H1 (cell line): ENCODE measurements at regions not wholly inside any gene's neighbourhood (a gene's known extent, or its start where the extent isn't known, plus 50 kb on each side); places are given as distances from the start of the nearest gene placed in this dataset.

ENCODE experiments used
- CTCF ChIA-PET: fragments of 300-600 bp; sonication (Branson Sonifier 250); formaldehyde crosslinking; loops from one replicate; lab custom pipeline; 2021; ENCODE audit not compliant: partially characterized antibody; lab: Charles Lee
- POLR2A ChIA-PET: fragments of 300-600 bp; sonication (Branson Sonifier 250); formaldehyde crosslinking; loops from one replicate; lab custom pipeline; 2021; ENCODE audit warnings: inconsistent platforms; ENCODE audit not compliant: partially characterized antibody; lab: Charles Lee
- DNase-seq, 2 experiments: peaks; one replicate each; pipeline versions ENCODE4 v3.0.0 to v3.0.0-alpha.2; 2010 to 2022; ENCODE audit warnings: low spot score in 2 of 2, low read depth in 1 of 2, mixed read lengths in 1 of 2
- FAIRE-seq: peaks from 2 replicates; lab custom pipeline; 2011; peaks lifted over from hg19 to GRCh38; lab: Jason Lieb, UNC
- H2AFZ ChIP-seq: 2 replicates; pipeline ENCODE4 v1.8.1; 2012; ENCODE audit warnings: low read length, inconsistent platforms
- H2AK5ac ChIP-seq: 2 replicates; pipeline ENCODE4 v1.6.1; 2013; ENCODE audit warnings: low read depth, low read length
- H2BK120ac ChIP-seq: replicated peaks from 2 replicates; pipeline ENCODE3; 2013; ENCODE audit warnings: low read depth, low read length, inconsistent platforms
- H2BK12ac ChIP-seq: 2 replicates; pipeline ENCODE4 v1.6.1; 2013; ENCODE audit warnings: low read depth, low read length
- H2BK15ac ChIP-seq: 2 replicates; pipeline ENCODE4 v1.6.1; 2013; ENCODE audit warnings: low read length
- H2BK20ac ChIP-seq: 2 replicates; pipeline ENCODE4 v1.6.1; 2013; ENCODE audit warnings: low read length
- H2BK5ac ChIP-seq: 2 replicates; pipeline ENCODE4 v1.6.1; 2013; ENCODE audit warnings: low read depth, low read length
- H3K14ac ChIP-seq: 2 replicates; pipeline ENCODE4 v1.6.1; 2013; ENCODE audit warnings: inconsistent platforms; ENCODE audit not compliant: insufficient read length
- H3K18ac ChIP-seq: 2 replicates; pipeline ENCODE4 v1.6.1; 2013; ENCODE audit warnings: low read length; ENCODE audit errors: extremely low read depth
- H3K23ac ChIP-seq: 2 replicates; pipeline ENCODE4 v1.6.1; 2013; ENCODE audit warnings: inconsistent platforms; ENCODE audit not compliant: insufficient read length
- H3K23me2 ChIP-seq: 2 replicates; pipeline ENCODE4 v1.6.1; 2013; ENCODE audit warnings: low read depth, low read length
- H3K27ac ChIP-seq: 2 replicates; pipeline ENCODE4 v1.6.1; 2011; ENCODE audit warnings: low read depth, low read length, inconsistent platforms
- H3K27me3 ChIP-seq, 4 experiments: replicated peaks in 1 of 4; 1 replicate in 1 of 4; 2 replicates in 3 of 4; pipeline versions ENCODE4 v1.6.1 to v1.8.1; 2011 to 2013; ENCODE audit warnings: low read length in 3 of 4, mild to moderate bottlenecking in 3 of 4, inconsistent platforms in 2 of 4, mixed read lengths in 2 of 4, moderate library complexity in 1 of 4; ENCODE audit not compliant: control insufficient read depth in 3 of 4, insufficient read depth in 3 of 4; ENCODE audit errors: extremely low read depth in 1 of 4
- H3K36me3 ChIP-seq, 4 experiments: 2 replicates each; pipeline versions ENCODE4 v1.6.1 to v1.8.1; 2011 to 2013; ENCODE audit warnings: mild to moderate bottlenecking in 4 of 4, low read length in 3 of 4, moderate library complexity in 2 of 4, control low read depth in 1 of 4, inconsistent platforms in 1 of 4; ENCODE audit not compliant: insufficient read depth in 4 of 4, control insufficient read depth in 2 of 4
- H3K4ac ChIP-seq: replicated peaks from 2 replicates; pipeline ENCODE3; 2013; ENCODE audit warnings: low read length, low read depth, mixed read lengths, inconsistent platforms; ENCODE audit not compliant: insufficient read length
- H3K4me1 ChIP-seq, 4 experiments: replicated peaks in 1 of 4; 1 replicate in 1 of 4; 2 replicates in 3 of 4; pipeline versions ENCODE4 v1.6.1 to v1.8.1; 2011 to 2013; ENCODE audit warnings: low read length in 3 of 4, inconsistent platforms in 2 of 4, mixed read lengths in 1 of 4; ENCODE audit not compliant: insufficient read depth in 4 of 4, control insufficient read depth in 3 of 4
- H3K4me2 ChIP-seq, 2 experiments: 2 replicates each; pipeline versions ENCODE4 v1.6.1 to v1.8.1; 2011 to 2013; ENCODE audit warnings: low read depth in 2 of 2, low read length in 2 of 2, control low read depth in 1 of 2, inconsistent platforms in 1 of 2, mild to moderate bottlenecking in 1 of 2; ENCODE audit not compliant: insufficient read depth in 1 of 2
- H3K4me3 ChIP-seq, 4 experiments: fragments of 200-600, 300-600 bp in 1 of 4; sonication (generic), shearing (Covaris generic), sonication (Bioruptor Twin) in 1 of 4; 2 replicates each; pipeline versions ENCODE4 v1.5.1 to v1.8.1; 2011 to 2016; ENCODE audit warnings: low read length in 4 of 4, low read depth in 3 of 4, control low read depth in 2 of 4, inconsistent platforms in 2 of 4, mild to moderate bottlenecking in 2 of 4, mixed read lengths in 1 of 4, moderate library complexity in 1 of 4; ENCODE audit not compliant: insufficient read depth in 2 of 4; ENCODE audit errors: extremely low read depth in 1 of 4
- H3K56ac ChIP-seq: replicated peaks from 2 replicates; pipeline ENCODE3; 2013; ENCODE audit warnings: low read depth, mild to moderate bottlenecking, mixed read lengths, low read length, inconsistent platforms; ENCODE audit not compliant: insufficient read length
- H3K79me1 ChIP-seq: 2 replicates; pipeline ENCODE4 v1.6.1; 2013; ENCODE audit warnings: low read depth, low read length, control low read depth
- H3K79me2 ChIP-seq, 2 experiments: 2 replicates each; pipeline versions ENCODE4 v1.6.1 to v1.8.1; 2012 to 2013; ENCODE audit warnings: low read length in 2 of 2, mild to moderate bottlenecking in 2 of 2, inconsistent platforms in 1 of 2; ENCODE audit not compliant: insufficient read depth in 2 of 2, control insufficient read depth in 1 of 2
- H3K9ac ChIP-seq, 4 experiments: replicated peaks in 1 of 4; 1 replicate in 1 of 4; 2 replicates in 3 of 4; pipeline versions ENCODE4 v1.6.1 to v1.8.1; 2011 to 2013; ENCODE audit warnings: low read depth in 3 of 4, low read length in 3 of 4, control low read depth in 2 of 4, mild to moderate bottlenecking in 2 of 4, moderate library complexity in 2 of 4, inconsistent platforms in 1 of 4; ENCODE audit errors: extremely low read depth in 1 of 4
- H3K9me3 ChIP-seq, 2 experiments: 2 replicates each; pipeline versions ENCODE4 v1.6.1 to v1.8.1; 2012 to 2013; ENCODE audit warnings: mild to moderate bottlenecking in 2 of 2, moderate library complexity in 2 of 2, control low read depth in 1 of 2, inconsistent platforms in 1 of 2, low read depth in 1 of 2, low read length in 1 of 2, mixed read lengths in 1 of 2; ENCODE audit not compliant: insufficient read depth in 2 of 2
- H4K20me1 ChIP-seq, 2 experiments: replicated peaks in 1 of 2; 2 replicates each; pipeline versions ENCODE3 to v1.8.1; 2011 to 2013; ENCODE audit warnings: inconsistent platforms in 2 of 2, low read length in 2 of 2, mild to moderate bottlenecking in 1 of 2; ENCODE audit not compliant: insufficient read depth in 2 of 2, control insufficient read depth in 1 of 2
- H4K5ac ChIP-seq: 2 replicates; pipeline ENCODE4 v1.6.1; 2013; ENCODE audit warnings: low read length, low read depth, mixed read lengths, inconsistent platforms; ENCODE audit not compliant: insufficient read length
- H4K8ac ChIP-seq: 2 replicates; pipeline ENCODE4 v1.8.0; 2013; ENCODE audit warnings: mild to moderate bottlenecking, moderate library complexity, low read length, inconsistent platforms; ENCODE audit not compliant: insufficient read depth; ENCODE audit errors: extremely low read depth
- H4K91ac ChIP-seq: replicated peaks from 2 replicates; pipeline ENCODE3; 2013; ENCODE audit warnings: low read length, mixed read lengths, inconsistent platforms; ENCODE audit not compliant: insufficient read length
- CTCF ChIP-seq, 3 experiments: IDR thresholded peaks; 1 replicate in 2 of 3; 2 replicates in 1 of 3; pipeline versions ENCODE4 v1.5.1 to v1.6.1; 2011; ENCODE audit warnings: low read length in 3 of 3, mild to moderate bottlenecking in 3 of 3, inconsistent platforms in 2 of 3, low read depth in 1 of 3, moderate library complexity in 1 of 3; ENCODE audit not compliant: insufficient read depth in 1 of 3; ENCODE audit errors: control extremely low read depth in 1 of 3
- FOSL1 ChIP-seq: IDR thresholded peaks from 2 replicates; pipeline ENCODE4 v1.6.1; 2011; ENCODE audit warnings: mild to moderate bottlenecking, low read depth, low read length, moderate library complexity; ENCODE audit not compliant: insufficient read depth
- RAD21 ChIP-seq, 2 experiments: IDR thresholded peaks in 1 of 2; conservative IDR thresholded peaks in 1 of 2; 2 replicates each; pipeline ENCODE4 v1.6.1; 2011; ENCODE audit warnings: low read depth in 2 of 2, low read length in 2 of 2, improper control_type of control experiment in 1 of 2, inconsistent platforms in 1 of 2, mild to moderate bottlenecking in 1 of 2, moderate library complexity in 1 of 2
- WGBS, 2 experiments: shearing (Covaris generic) in 1 of 2; methylation state at CpG; one replicate each; pipeline versions ENCODE4 v1.1.6 to v1.1.7; 2013 to 2015; ENCODE audit warnings: low lambda C conversion rate in 2 of 2, mixed read lengths in 2 of 2, inconsistent platforms in 1 of 2, low coverage in 1 of 2, missing lambda C conversion rate in 1 of 2; ENCODE audit not compliant: insufficient replicate concordance in 2 of 2, insufficient coverage in 1 of 2, insufficient read length in 1 of 2; ENCODE audit errors: extremely low coverage in 1 of 2, missing lambda C conversion rate in 1 of 2; 5-methylcytosine and 5-hydroxymethylcytosine counted together

GRCh38 chr3:96416549-96417255 lies 397.7 kb upstream of the EPHA6 start:
- POLR2A ChIA-PET: no interaction called here
- H2BK20ac ChIP-seq: no peak overlapping the region
- no peak overlapping the region for H3K18ac ChIP-seq
- no peak for FAIRE-seq
- CTCF ChIA-PET: interaction anchor here (2.1 kb wide), 1 partner anchor 9 kb away, joined by 4 read pairs; no protein-coding TSS in a partner anchor
- H3K27ac ChIP-seq: no peak overlapping the region
- peak overlapping the region; percentile 53; the same call in 1 of the 2 replicates for H2AFZ ChIP-seq
- no peaks in the 10 kb centered on the region; a peak in 1 of 8 replicates for H3K36me3 ChIP-seq
- H3K79me1 ChIP-seq: no peaks in the 10 kb centered on the region
- H4K91ac ChIP-seq: no peak overlapping the region
- H3K23ac ChIP-seq: no peak overlapping the region
- DNase-seq: peak in 1 of 2 experiments; percentile 1
- no peak overlapping the region for H2BK120ac ChIP-seq
- no peaks in the 10 kb centered on the region for H3K27me3 ChIP-seq
- no peaks in the 10 kb centered on the region for H4K20me1 ChIP-seq
- peak in 2 of 3 experiments; percentile 8 to 34; a peak in 2 of 4 replicates for TF ChIP-seq CTCF (IDR thresholded peaks at IDR 0.05; ENCODE audit: control extremely low read depth in 1 of 3, insufficient read depth in 1 of 3, low read depth in 1 of 3, low read length in 3 of 3)
- peak; percentile 21 to 45 for TF ChIP-seq RAD21 (IDR thresholded peaks at IDR 0.05 in 1 of 2, conservative IDR thresholded peaks at IDR 0.05 in 1 of 2; ENCODE audit: low read depth in 2 of 2, low read length in 2 of 2)
- no peak for TF ChIP-seq FOSL1
- H3K14ac ChIP-seq: no peak overlapping the region
- H2BK5ac ChIP-seq: no peak overlapping the region
- H3K4ac ChIP-seq: no peak overlapping the region
- H3K23me2 ChIP-seq: no peaks in the 10 kb centered on the region; the same call in 1 of the 2 replicates
- no peak overlapping the region for H3K4me3 ChIP-seq
- H3K4me2 ChIP-seq: no peak overlapping the region
- H3K56ac ChIP-seq: no peak overlapping the region
- H3K4me1 ChIP-seq: no peaks in the 10 kb centered on the region
- no peak overlapping the region for H2BK12ac ChIP-seq
- no peak overlapping the region for H2AK5ac ChIP-seq
- no peak overlapping the region for H2BK15ac ChIP-seq
- H4K5ac ChIP-seq: no peak overlapping the region
- 94% methylated on average over 5 of the region's 5 CpGs; no CpG with 5 or more reads in 1 of the 2 experiments for whole genome bisulfite sequencing, 2 experiments
- no peaks in the 10 kb centered on the region for H3K79me2 ChIP-seq
- no peaks in the 10 kb centered on the region for H3K9me3 ChIP-seq
- no peak overlapping the region; the same call in 1 of the 2 replicates for H4K8ac ChIP-seq
- H3K9ac ChIP-seq: no peak overlapping the region
